ENCODE measurements at regions not wholly inside any gene's neighbourhood (a gene's known extent, or its start where the extent isn't known, plus 50 kb on each side); places are given as distances from the start of the nearest gene placed in this dataset.
A peak's percentile ranks its signal among the peaks of the same experiment; 100 is the strongest.
"Not testable (repeated sequence)": the region's sequence is repeated elsewhere in the genome, so short reads cannot be mapped to it uniquely, and the experiment has no call there.

- H3K79me2 ChIP-seq (ENCODE audit: low read length) = no peaks in the 10 kb centered on the region
Observed at GRCh38 chr3:193031911-193032310, 114.3 kb upstream of the MB21D2 start.

GRCh38 chr3:193033226-193033780 lies 115.6 kb upstream of the MB21D2 start:
- H3K27me3 ChIP-seq (ENCODE audit: low read length) = no peaks in the 10 kb centered on the region
- H3K4me2 ChIP-seq (ENCODE audit: low read depth, low read length, poor library complexity, severe bottlenecking) = no peak overlapping the region
- H3K4me3 ChIP-seq (ENCODE audit: low read length) = no peak overlapping the region
- H4K20me1 ChIP-seq (ENCODE audit: insufficient read depth, low read depth, low read length) = no peaks in the 10 kb centered on the region
- H3K79me2 ChIP-seq (ENCODE audit: low read length) = no peaks in the 10 kb centered on the region
- no peaks in the 10 kb centered on the region for H3K9me2 ChIP-seq (replicated peaks; ENCODE audit: insufficient read depth, low read length)
- no peak overlapping the region for H3K9ac ChIP-seq (ENCODE audit: low read length)
- no peaks in the 10 kb centered on the region for H3K36me3 ChIP-seq (ENCODE audit: insufficient read depth, low read length)
- H2AFZ ChIP-seq (ENCODE audit: low read length) = no peak overlapping the region
- no peak for DNase-seq
- no peaks in the 10 kb centered on the region for H3K4me1 ChIP-seq (ENCODE audit: low read length)
- no peaks in the 10 kb centered on the region for H3K9me3 ChIP-seq (ENCODE audit: low read length)
- no peak overlapping the region for H3K27ac ChIP-seq (ENCODE audit: low read length)

More at GRCh38 chr3:193031911-193032310, 114.3 kb upstream of the MB21D2 start:
- Histone ChIP-seq H3K36me3 (ENCODE audit: insufficient read depth, low read length) (no peaks in the 10 kb centered on the region), H3K4me2 (ENCODE audit: low read depth, low read length, poor library complexity, severe bottlenecking) (no peak overlapping the region), H3K9me2 (replicated peaks; ENCODE audit: insufficient read depth, low read length) (no peaks in the 10 kb centered on the region), H3K27ac (ENCODE audit: low read length) (no peak overlapping the region), H2AFZ (ENCODE audit: low read length) (no peak overlapping the region), H3K9me3 (ENCODE audit: low read length) (no peaks in the 10 kb centered on the region), H3K4me3 (ENCODE audit: low read length) (no peak overlapping the region), H3K4me1 (ENCODE audit: low read length) (no peaks in the 10 kb centered on the region), H4K20me1 (ENCODE audit: insufficient read depth, low read depth, low read length) (no peaks in the 10 kb centered on the region), H3K9ac (ENCODE audit: low read length) (no peak overlapping the region), H3K27me3 (ENCODE audit: low read length) (no peaks in the 10 kb centered on the region)
- DNase-seq = no peak

GRCh38 chr3:193037828-193038227 lies 120.2 kb upstream of the MB21D2 start:
- not testable (repeated sequence) for H3K9me2 ChIP-seq (replicated peaks; ENCODE audit: insufficient read depth, low read length); H3K9ac ChIP-seq (ENCODE audit: low read length); H3K4me2 ChIP-seq (ENCODE audit: low read depth, low read length, poor library complexity, severe bottlenecking); H3K27ac ChIP-seq (ENCODE audit: low read length); H3K4me1 ChIP-seq (ENCODE audit: low read length); H3K4me3 ChIP-seq (ENCODE audit: low read length); H2AFZ ChIP-seq (ENCODE audit: low read length); DNase-seq; H3K27me3 ChIP-seq (ENCODE audit: low read length); H4K20me1 ChIP-seq (ENCODE audit: insufficient read depth, low read depth, low read length); H3K36me3 ChIP-seq (ENCODE audit: insufficient read depth, low read length); H3K9me3 ChIP-seq (ENCODE audit: low read length); H3K79me2 ChIP-seq (ENCODE audit: low read length)

- Histone ChIP-seq H3K9me3 (ENCODE audit: low read length) (no peaks in the 10 kb centered on the region), H3K27me3 (ENCODE audit: low read length) (no peaks in the 10 kb centered on the region), H3K36me3 (ENCODE audit: insufficient read depth, low read length) (no peaks in the 10 kb centered on the region), H3K4me3 (ENCODE audit: low read length) (no peak overlapping the region), H3K9me2 (replicated peaks; ENCODE audit: insufficient read depth, low read length) (no peaks in the 10 kb centered on the region), H3K9ac (ENCODE audit: low read length) (no peak overlapping the region), H2AFZ (ENCODE audit: low read length) (no peak overlapping the region), H4K20me1 (ENCODE audit: insufficient read depth, low read depth, low read length) (no peaks in the 10 kb centered on the region), H3K4me2 (ENCODE audit: low read depth, low read length, poor library complexity, severe bottlenecking) (no peak overlapping the region), H3K4me1 (ENCODE audit: low read length) (no peaks in the 10 kb centered on the region), H3K27ac (ENCODE audit: low read length) (no peak overlapping the region), H3K79me2 (ENCODE audit: low read length) (no peaks in the 10 kb centered on the region)
- no peak for DNase-seq
Observed at GRCh38 chr3:193039058-193039457, 121.4 kb upstream of the MB21D2 start.

GRCh38 chr3:193040836-193041672 lies 123.4 kb upstream of the MB21D2 start:
- Histone ChIP-seq H2AFZ (ENCODE audit: low read length) (no peak overlapping the region), H3K9me2 (replicated peaks; ENCODE audit: insufficient read depth, low read length) (no peaks in the 10 kb centered on the region), H3K9ac (ENCODE audit: low read length) (no peak overlapping the region), H4K20me1 (ENCODE audit: insufficient read depth, low read depth, low read length) (no peaks in the 10 kb centered on the region), H3K4me3 (ENCODE audit: low read length) (no peak overlapping the region), H3K27me3 (ENCODE audit: low read length) (no peaks in the 10 kb centered on the region), H3K4me2 (ENCODE audit: low read depth, low read length, poor library complexity, severe bottlenecking) (no peak overlapping the region), H3K9me3 (ENCODE audit: low read length) (no peaks in the 10 kb centered on the region), H3K4me1 (ENCODE audit: low read length) (no peaks in the 10 kb centered on the region), H3K36me3 (ENCODE audit: insufficient read depth, low read length) (no peaks in the 10 kb centered on the region), H3K27ac (ENCODE audit: low read length) (no peak overlapping the region), H3K79me2 (ENCODE audit: low read length) (no peaks in the 10 kb centered on the region)
- DNase-seq = peak; percentile 86

GRCh38 chr3:193046371-193046770 lies 128.7 kb upstream of the MB21D2 start:
- no peak overlapping the region for H2AFZ ChIP-seq (ENCODE audit: low read length)
- H3K9me3 ChIP-seq (ENCODE audit: low read length) = no peaks in the 10 kb centered on the region
- no peaks in the 10 kb centered on the region for H4K20me1 ChIP-seq (ENCODE audit: insufficient read depth, low read depth, low read length)
- no peaks in the 10 kb centered on the region for H3K36me3 ChIP-seq (ENCODE audit: insufficient read depth, low read length)
- no peaks in the 10 kb centered on the region for H3K9me2 ChIP-seq (replicated peaks; ENCODE audit: insufficient read depth, low read length)
- H3K4me2 ChIP-seq (ENCODE audit: low read depth, low read length, poor library complexity, severe bottlenecking) = no peak overlapping the region
- no peak for DNase-seq
- H3K27me3 ChIP-seq (ENCODE audit: low read length) = no peaks in the 10 kb centered on the region
- no peak overlapping the region for H3K4me3 ChIP-seq (ENCODE audit: low read length)
- no peaks in the 10 kb centered on the region for H3K4me1 ChIP-seq (ENCODE audit: low read length)
- H3K79me2 ChIP-seq (ENCODE audit: low read length) = no peaks in the 10 kb centered on the region
- H3K27ac ChIP-seq (ENCODE audit: low read length) = no peak overlapping the region
- no peak overlapping the region for H3K9ac ChIP-seq (ENCODE audit: low read length)

GRCh38 chr3:193047461-193047860 lies 129.8 kb upstream of the MB21D2 start:
- H3K4me3 ChIP-seq (ENCODE audit: low read length); H4K20me1 ChIP-seq (ENCODE audit: insufficient read depth, low read depth, low read length); H3K27me3 ChIP-seq (ENCODE audit: low read length); H3K9me2 ChIP-seq (replicated peaks; ENCODE audit: insufficient read depth, low read length); H3K9me3 ChIP-seq (ENCODE audit: low read length); H3K36me3 ChIP-seq (ENCODE audit: insufficient read depth, low read length); H3K79me2 ChIP-seq (ENCODE audit: low read length); DNase-seq; H3K27ac ChIP-seq (ENCODE audit: low read length); H2AFZ ChIP-seq (ENCODE audit: low read length); H3K9ac ChIP-seq (ENCODE audit: low read length); H3K4me1 ChIP-seq (ENCODE audit: low read length); H3K4me2 ChIP-seq (ENCODE audit: low read depth, low read length, poor library complexity, severe bottlenecking): not testable (repeated sequence)

GRCh38 chr3:193048127-193048526 lies 130.5 kb upstream of the MB21D2 start:
- no peaks in the 10 kb centered on the region for H3K9me2 ChIP-seq (replicated peaks; ENCODE audit: insufficient read depth, low read length)
- H3K27me3 ChIP-seq (ENCODE audit: low read length) = no peaks in the 10 kb centered on the region
- no peaks in the 10 kb centered on the region for H3K36me3 ChIP-seq (ENCODE audit: insufficient read depth, low read length)
- no peak overlapping the region for H3K27ac ChIP-seq (ENCODE audit: low read length)
- H3K4me3 ChIP-seq (ENCODE audit: low read length) = no peak overlapping the region
- no peaks in the 10 kb centered on the region for H3K9me3 ChIP-seq (ENCODE audit: low read length)
- no peaks in the 10 kb centered on the region for H3K79me2 ChIP-seq (ENCODE audit: low read length)
- H3K9ac ChIP-seq (ENCODE audit: low read length) = no peak overlapping the region
- no peak overlapping the region for H2AFZ ChIP-seq (ENCODE audit: low read length)
- no peaks in the 10 kb centered on the region for H3K4me1 ChIP-seq (ENCODE audit: low read length)
- H3K4me2 ChIP-seq (ENCODE audit: low read depth, low read length, poor library complexity, severe bottlenecking) = no peak overlapping the region
- no peak for DNase-seq
- H4K20me1 ChIP-seq (ENCODE audit: insufficient read depth, low read depth, low read length) = no peaks in the 10 kb centered on the region
